HG03439 (cell line): ENCODE measurements at regions not wholly inside any gene's neighbourhood (a gene's known extent, or its start where the extent isn't known, plus 50 kb on each side); places are given as distances from the start of the nearest gene placed in this dataset.
A peak's percentile ranks its signal among the peaks of the same experiment; 100 is the strongest.
"Not testable (repeated sequence)": the region's sequence is repeated elsewhere in the genome, so short reads cannot be mapped to it uniquely, and the experiment has no call there.

Source experiments
- ATAC-seq: cut with Tn5 transposase; IDR thresholded peaks from one replicate; pipeline ENCODE4 v1.9.1; 2021; ENCODE audit warnings: mild to moderate bottlenecking, moderate library complexity; ENCODE audit not compliant: unreplicated experiment

- no peak for ATAC-seq
Observed at GRCh38 chr10:64103750-64104470, 582.7 kb downstream of the REEP3 start.

DNA sequence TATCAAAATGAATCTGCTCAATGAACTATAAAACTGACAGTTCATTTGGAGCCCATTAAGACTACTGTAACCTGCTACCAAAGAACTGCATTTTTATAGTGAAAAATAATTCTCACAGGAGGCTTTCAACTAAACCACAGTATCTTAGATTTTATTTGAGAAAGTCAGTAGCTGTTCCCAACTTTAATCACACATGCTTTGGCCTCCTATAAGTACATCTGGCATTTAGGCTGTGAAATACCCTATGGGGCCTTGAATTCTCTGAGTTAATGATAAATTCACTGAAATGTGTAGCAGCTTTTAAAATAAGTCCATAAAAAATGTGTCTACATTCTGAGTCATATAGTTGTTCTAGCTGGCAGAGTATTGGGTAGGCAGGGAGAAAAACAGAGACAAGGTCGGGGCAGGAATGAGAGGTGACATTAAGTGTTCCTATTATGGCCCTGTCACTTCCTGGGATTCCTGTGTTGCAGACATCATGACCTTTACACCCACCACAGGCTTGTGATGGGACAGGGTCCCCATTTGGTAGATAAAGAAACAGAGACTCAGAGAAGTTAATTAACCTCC lies 588.8 kb downstream of the REEP3 start:
- ATAC-seq: no peak

GRCh38 chr10:64112701-64113355 lies 591.6 kb downstream of the REEP3 start:
- no peak for ATAC-seq

DNA sequence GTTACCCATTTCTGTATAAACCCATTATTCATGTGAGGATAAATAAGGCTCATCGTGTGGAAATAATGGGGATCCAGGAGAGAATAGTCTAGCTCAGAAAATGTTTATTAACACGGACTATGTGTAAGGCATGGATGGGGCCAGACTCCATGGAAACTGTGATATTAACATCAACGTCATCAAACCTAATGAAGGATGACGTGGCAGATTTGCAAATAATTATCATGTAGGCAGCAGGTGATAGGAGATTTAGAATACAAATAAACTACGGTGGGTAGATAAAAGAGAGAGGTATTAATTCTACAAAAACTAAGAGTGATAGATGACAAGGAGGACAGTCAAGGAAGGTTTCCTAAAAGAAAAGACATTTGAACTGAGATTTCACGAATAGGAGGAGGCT lies 592.2 kb downstream of the REEP3 start:
- no peak for ATAC-seq

DNA sequence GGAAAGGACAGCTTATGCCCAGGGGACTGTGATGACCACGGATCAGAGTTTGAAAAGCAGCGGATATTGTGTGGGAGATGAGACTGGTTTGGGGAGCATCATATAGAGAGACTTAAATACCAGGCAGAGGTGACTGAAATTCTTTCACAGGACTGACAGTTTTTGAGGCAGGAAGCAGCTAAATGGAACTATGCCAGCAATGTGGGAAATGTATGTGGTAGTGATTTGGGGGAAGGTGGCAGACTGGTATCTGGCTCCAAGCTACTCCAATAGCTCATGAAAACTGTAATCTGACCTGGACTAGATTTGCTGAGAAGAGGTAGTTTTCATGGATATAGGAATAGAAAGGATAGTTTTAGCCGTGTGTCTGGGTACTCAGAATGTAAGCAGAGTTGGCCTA lies 592.6 kb downstream of the REEP3 start:
- ATAC-seq: no peak

DNA sequence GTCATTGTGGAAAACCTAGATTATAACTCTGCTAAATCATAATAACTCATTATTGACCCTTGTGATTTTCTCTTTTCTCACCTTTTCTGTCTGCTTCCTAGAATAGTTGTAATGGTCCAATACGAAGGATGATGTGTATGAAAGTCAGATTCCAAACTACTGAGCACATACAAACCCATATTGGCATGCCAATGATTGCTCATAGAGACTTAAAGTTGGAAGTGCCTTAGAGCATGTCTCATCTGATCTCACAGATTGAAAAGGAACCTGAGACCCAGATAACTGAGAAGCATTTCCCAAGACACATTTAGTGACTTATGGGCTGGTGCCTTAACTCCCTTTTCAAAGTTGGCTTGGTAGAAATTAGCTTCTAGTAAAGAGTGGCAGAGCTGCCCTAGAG lies 594.3 kb downstream of the REEP3 start:
- ATAC-seq: no peak

DNA sequence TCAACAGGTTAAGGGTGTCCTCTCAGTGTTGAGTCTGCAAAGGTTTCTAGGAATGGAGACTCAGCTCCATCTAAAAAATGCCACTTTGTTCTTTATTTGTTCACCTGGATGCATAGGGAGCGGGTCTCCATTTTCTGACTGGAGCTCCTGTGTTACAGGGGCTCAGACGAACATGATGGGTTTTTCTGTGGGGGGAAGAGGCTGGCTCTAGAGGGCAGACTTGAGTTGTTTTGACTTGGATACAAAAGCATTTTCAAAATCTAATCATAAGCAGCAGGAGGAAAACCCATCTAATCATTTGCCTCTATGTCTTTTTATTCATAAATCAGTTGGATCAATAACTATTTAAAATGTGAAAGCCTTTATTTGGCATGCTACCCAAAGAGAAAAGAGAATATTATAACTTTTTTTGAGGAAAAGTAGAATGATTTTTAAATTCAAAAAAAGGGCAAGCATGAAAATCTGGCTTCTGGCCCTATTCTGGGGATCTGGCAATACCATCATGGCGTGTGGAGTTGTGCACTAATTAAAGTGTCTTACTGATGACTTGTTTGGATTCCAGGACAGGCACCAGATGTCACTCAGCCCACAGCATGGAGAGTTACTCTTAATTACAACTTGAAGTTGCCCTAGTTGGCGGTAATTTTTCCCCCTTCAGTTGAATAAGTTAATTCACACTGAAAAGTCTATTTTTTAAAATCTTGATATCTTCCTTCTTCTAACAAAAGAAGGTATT lies 594.9 kb downstream of the REEP3 start:
- ATAC-seq: no peak

DNA sequence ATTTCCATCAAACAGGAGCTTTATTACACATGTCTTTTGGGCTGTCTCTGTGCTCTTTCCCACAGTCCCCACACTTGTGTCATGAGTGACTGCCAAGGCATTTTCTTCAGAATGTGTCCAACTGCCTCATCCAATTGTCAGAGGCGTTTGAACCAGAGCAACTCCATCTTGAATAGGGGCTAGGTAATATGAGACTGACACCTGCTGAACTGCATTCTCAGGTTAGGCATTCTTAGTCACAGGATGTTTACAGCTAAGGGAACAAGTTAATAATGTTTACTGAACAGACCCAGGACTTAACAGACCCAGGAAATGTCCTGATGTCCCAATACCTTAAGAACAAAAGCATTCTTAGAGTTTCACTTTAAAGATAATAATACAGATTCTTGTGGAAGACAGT lies 595.5 kb downstream of the REEP3 start:
- ATAC-seq: no peak

DNA sequence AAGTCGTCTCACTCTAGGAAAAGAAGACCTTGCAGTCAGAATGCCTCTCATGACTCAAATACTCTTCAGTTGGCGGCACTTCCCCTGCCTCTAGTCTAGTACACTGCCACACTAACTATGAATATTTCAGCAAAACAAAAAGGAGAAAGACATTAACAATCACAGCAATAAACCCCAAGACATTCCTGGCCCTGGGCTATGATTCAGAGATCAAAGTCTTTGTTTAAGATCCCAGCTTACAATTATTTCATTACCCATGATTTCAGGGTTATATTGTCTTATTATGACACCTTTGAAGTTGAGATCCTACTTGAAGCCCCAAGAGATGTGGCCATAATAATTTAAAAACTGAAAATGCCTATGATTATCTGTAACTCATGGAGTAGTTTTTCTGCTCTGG lies 597.5 kb downstream of the REEP3 start:
- ATAC-seq: no peak

- not testable (repeated sequence) for ATAC-seq
Observed at GRCh38 chr10:64120301-64120980, 599.2 kb downstream of the REEP3 start.

- no peak for ATAC-seq
Observed at GRCh38 chr10:64130152-64130551, 609.0 kb downstream of the REEP3 start.

DNA sequence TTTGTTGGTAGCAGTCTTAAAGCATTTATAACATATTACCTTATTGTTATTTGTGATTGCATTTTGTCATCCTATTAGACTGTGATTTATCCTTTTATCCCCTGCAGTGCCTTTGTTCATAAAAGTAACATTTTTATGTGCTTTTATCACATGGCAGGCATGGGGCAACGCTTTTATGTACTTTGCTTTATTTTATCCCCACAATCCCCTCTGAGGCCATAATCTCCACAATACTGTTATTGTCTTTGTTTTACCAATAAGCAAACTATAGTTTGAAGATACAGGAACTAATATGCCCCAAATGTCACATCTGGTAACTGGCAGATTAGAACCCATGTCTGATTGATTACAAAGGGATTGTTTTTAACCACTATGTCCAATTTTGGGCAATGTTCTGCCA lies 613.5 kb downstream of the REEP3 start:
- no peak for ATAC-seq

GRCh38 chr10:64142395-64142794 lies 621.2 kb downstream of the REEP3 start:
- ATAC-seq: peak; percentile 66

DNA sequence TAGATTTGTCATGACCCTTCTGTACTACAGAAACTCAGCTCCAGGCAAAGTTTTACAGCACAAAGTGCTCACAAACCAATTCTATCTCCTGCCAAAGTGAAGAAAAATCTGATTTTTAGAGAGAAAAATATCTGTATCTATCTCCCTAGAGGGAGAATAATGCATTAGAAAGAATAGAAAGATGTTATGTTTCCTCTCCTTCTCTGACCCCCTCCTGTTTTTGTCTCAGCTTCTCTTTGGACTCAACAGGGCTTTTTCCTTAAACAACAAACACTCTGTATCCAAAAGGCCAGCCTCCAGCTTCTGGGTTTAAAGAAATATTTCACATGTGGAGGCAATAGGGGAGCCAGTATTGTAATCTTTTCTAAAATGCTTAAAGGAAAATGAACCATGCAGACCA lies 627.4 kb downstream of the REEP3 start:
- no peak for ATAC-seq

DNA sequence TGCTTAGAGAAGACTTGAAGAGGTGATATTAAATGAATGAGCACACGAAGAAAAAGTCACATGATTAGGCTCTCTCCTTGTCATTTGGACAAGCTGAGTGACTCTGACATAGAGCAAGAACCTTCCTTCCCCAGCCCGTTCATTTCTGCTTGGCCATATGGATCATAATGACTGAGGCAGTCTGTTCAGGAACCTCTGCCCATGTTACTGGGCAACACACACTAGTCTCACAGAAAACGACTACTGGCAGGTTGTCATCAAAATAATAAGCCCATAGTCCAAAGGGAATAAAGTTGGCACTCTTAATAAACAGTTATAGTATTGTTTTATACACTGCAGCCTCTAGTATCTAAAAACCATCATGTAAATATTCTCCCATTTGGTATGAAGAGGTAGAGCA lies 635.0 kb downstream of the REEP3 start:
- no peak for ATAC-seq

DNA sequence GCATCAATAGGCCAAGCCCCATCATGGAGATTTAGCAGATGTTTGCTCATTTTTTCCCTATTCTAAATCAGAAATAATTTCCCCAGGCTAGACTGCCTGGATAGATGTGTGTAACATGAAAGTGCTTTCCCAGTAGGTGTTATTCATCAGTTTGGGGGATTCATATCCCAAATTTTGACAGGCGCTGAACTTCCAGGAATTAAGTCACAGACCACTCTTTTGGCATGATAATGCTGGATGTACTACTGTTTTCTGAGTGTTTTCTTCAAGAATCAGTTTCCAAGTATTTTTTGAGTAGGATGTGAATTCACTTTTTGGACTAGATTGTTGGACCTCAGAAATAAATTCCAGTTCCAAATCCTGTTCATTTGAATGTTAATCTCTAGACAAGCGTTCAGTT lies 637.4 kb downstream of the REEP3 start:
- ATAC-seq: no peak

- ATAC-seq: no peak
Observed at GRCh38 chr10:64159910-64160872, 639.0 kb downstream of the REEP3 start.

DNA sequence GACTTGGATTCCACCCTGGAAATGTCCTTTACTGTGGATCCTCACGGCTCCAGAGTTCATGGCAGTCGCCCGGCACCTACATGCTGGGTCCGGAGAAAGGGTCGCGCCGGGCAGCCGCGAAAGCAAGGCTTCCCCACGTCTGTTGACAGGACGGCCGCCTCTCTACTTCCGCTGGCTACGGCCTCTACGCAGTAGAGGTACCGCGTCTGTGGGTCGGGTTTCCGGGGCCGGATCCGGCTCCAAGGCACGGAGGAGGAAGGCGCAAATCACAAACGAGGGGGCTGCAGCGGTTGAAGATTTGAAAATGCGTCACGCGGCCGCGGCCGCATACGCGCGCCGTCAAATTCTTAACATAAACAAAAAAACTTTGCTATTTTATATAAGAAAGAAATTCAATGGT lies 649.6 kb downstream of the REEP3 start:
- ATAC-seq: no peak

GRCh38 chr10:64173826-64174225 lies 652.6 kb downstream of the REEP3 start:
- ATAC-seq: no peak

DNA sequence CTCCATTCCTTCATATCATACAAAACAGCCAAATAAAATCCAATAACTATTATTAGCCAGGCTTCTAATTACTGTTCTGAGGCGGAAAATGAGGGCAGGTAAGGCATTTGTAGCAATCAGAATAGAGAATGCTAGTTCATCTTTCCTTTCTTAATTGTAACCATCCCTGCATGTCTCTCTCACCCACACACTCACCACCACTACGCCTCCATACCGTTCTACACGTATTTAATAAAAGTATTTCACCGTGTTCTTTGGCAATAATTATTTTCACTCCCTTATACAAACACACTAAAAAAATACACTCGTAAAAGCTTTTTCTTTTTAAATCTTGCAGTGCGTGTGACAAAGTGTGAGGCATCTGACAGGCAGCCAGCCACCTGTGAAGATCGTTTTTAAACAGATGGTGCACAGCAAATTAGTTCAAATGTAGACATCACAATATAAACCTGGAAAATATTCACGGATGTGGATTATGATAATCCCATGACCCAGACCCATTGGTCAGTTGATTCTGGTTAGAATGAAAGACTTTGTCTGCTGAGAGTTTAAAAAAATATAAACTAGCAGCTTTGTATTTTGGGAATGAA lies 653.6 kb downstream of the REEP3 start:
- ATAC-seq: no peak
